Testis (tissue), 2 donors: ENCODE measurements at regions not wholly inside any gene's neighbourhood (a gene's known extent, or its start where the extent isn't known, plus 50 kb on each side); places are given as distances from the start of the nearest gene placed in this dataset.

Source experiments
- POLR2A ChIP-seq: fragments of 450-650 bp; IDR thresholded peaks from one replicate; pipeline ENCODE4 v1.6.1; 2017; ENCODE audit warnings: antibody characterized with exemption, mild to moderate bottlenecking, moderate library complexity
- TF ChIP-seq, protein P1 (sequence below), 3 experiments: fragments of 450-650 bp in 2 of 3; fragments of 200-600 bp in 1 of 3; sonication (generic) in 1 of 3; IDR thresholded peaks; one replicate each; pipeline ENCODE4 v1.5.1; 2016 to 2019; ENCODE audit warnings: antibody characterized with exemption in 3 of 3, mild to moderate bottlenecking in 2 of 3, moderate library complexity in 1 of 3

GRCh38 chr12:46442738-46443137 lies 70.2 kb upstream of the SLC38A2 start:
- TF ChIP-seq, protein P1, sequence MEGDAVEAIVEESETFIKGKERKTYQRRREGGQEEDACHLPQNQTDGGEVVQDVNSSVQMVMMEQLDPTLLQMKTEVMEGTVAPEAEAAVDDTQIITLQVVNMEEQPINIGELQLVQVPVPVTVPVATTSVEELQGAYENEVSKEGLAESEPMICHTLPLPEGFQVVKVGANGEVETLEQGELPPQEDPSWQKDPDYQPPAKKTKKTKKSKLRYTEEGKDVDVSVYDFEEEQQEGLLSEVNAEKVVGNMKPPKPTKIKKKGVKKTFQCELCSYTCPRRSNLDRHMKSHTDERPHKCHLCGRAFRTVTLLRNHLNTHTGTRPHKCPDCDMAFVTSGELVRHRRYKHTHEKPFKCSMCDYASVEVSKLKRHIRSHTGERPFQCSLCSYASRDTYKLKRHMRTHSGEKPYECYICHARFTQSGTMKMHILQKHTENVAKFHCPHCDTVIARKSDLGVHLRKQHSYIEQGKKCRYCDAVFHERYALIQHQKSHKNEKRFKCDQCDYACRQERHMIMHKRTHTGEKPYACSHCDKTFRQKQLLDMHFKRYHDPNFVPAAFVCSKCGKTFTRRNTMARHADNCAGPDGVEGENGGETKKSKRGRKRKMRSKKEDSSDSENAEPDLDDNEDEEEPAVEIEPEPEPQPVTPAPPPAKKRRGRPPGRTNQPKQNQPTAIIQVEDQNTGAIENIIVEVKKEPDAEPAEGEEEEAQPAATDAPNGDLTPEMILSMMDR (IDR thresholded peaks at IDR 0.05): no peak
- no peak for TF ChIP-seq POLR2A
